GM13976 (cell line): ENCODE measurements at regions not wholly inside any gene's neighbourhood (a gene's known extent, or its start where the extent isn't known, plus 50 kb on each side); places are given as distances from the start of the nearest gene placed in this dataset.

Experiments
- DNase-seq: peaks from one replicate; pipeline ENCODE4 v3.0.0; 2012; ENCODE audit warnings: low spot score
- in situ Hi-C: fragments of 300-500 bp; cut with MboI; formaldehyde crosslinking; loops from one replicate; pipeline ENCODE4 v1.12.0; 2022; ENCODE audit warnings: low sequenced_read_pairs, mixed read lengths, inconsistent platforms; ENCODE audit not compliant: unreplicated experiment
- TF ChIP-seq, protein P1 (sequence below): IDR thresholded peaks from 2 replicates; pipeline ENCODE4 v1.5.1; 2012; ENCODE audit warnings: borderline replicate concordance, mild to moderate bottlenecking; ENCODE audit not compliant: insufficient read depth; ENCODE audit errors: extremely low read depth, missing control alignments, control extremely low read depth

- in situ Hi-C loops = no loop called here
- TF ChIP-seq, protein P1, sequence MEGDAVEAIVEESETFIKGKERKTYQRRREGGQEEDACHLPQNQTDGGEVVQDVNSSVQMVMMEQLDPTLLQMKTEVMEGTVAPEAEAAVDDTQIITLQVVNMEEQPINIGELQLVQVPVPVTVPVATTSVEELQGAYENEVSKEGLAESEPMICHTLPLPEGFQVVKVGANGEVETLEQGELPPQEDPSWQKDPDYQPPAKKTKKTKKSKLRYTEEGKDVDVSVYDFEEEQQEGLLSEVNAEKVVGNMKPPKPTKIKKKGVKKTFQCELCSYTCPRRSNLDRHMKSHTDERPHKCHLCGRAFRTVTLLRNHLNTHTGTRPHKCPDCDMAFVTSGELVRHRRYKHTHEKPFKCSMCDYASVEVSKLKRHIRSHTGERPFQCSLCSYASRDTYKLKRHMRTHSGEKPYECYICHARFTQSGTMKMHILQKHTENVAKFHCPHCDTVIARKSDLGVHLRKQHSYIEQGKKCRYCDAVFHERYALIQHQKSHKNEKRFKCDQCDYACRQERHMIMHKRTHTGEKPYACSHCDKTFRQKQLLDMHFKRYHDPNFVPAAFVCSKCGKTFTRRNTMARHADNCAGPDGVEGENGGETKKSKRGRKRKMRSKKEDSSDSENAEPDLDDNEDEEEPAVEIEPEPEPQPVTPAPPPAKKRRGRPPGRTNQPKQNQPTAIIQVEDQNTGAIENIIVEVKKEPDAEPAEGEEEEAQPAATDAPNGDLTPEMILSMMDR = no peak
- DNase-seq = no peak
Observed at GRCh38 chr3:188947401-188948280, 224.1 kb upstream of the TPRG1 start.

DNA sequence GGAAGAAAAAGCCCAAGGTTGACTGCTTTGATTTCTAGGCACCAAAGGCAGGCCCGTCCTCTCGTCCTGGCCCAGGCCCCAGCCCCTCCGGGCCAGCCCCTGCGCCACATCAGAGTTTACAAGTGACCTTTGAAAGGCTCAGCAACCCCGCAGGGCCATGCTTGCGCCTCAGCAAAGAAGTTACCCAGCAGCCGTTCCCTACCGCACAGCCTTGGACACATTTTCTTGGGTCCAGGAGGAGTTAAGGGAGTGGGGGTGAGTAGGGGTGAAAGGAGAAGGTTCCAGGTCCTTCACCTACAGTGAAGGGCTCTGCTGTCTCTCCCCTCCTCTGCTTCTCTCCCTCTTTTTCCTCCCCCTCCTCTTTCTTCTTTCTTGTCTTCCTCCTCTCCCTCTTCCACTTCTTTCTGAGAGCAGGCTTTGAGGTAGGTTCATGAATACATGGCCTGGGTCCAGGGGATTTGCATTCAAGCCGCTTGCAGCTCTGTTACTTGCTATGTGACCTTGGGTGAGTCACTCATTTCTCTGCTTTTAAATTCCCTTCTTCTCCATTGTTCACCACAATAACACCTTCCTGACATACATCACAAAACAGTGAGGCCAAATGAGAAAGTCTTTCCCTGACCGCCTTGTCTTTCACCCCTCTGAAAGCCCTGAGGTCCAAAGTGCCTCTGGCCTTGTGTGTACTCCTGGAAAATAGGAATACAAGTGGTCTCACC is 223.3 kb upstream of the TPRG1 start:
- in situ Hi-C loops = no loop called here
- TF ChIP-seq, protein P1 = no peak
- DNase-seq = no peak

- in situ Hi-C loops = no loop called here
- no peak for DNase-seq
- TF ChIP-seq, protein P1 = no peak
Observed at GRCh38 chr3:188948997-188949389, 222.8 kb upstream of the TPRG1 start.

GRCh38 chr3:188949456-188949855 is 222.3 kb upstream of the TPRG1 start:
- no peak for DNase-seq
- TF ChIP-seq, protein P1 = no peak
- in situ Hi-C loops = no loop called here

DNA sequence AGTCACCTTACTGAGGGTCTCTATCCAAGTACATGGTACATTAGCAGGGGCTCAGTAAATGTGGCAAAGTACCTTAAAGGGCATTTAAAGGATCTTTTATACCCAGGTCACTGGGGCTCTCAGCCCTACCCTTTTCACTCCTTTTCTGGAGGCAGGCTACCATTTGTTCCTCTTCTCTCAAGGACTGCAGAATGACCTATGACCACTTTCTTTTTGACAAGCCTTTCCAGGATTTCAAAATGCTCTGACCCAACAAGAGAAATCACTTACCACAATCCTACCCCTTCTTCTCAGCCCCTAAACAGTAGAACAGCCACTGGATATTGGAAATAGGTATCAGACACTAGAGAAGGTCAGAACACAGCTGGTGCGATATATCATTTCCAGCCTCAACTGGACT is 221.8 kb upstream of the TPRG1 start:
- TF ChIP-seq, protein P1 = no peak
- in situ Hi-C loops = loop anchor here (5.0 kb wide), 1 partner anchor 1208 kb away; no protein-coding TSS in a partner anchor
- peak; percentile 1 for DNase-seq

- TF ChIP-seq, protein P1 = no peak
- DNase-seq = no peak
- in situ Hi-C loops = loop anchor here (5.0 kb wide), 1 partner anchor 1209 kb away; no protein-coding TSS in a partner anchor
Observed at GRCh38 chr3:188950832-188951489, 220.8 kb upstream of the TPRG1 start.
